Left lung (tissue), 4 donors: ENCODE measurements at regions not wholly inside any gene's neighbourhood (a gene's known extent, or its start where the extent isn't known, plus 50 kb on each side); places are given as distances from the start of the nearest gene placed in this dataset.
A peak's percentile ranks its signal among the peaks of the same experiment; 100 is the strongest.

Experiments
- ATAC-seq: fragments of 200-7000 bp; cut with Tn5 transposase; one replicate; pipeline ENCODE4 v1.9.1; 2020; ENCODE audit warnings: moderate library complexity
- DNase-seq, 4 donors: peaks; one replicate each; pipeline ENCODE4 v3.0.0-alpha.2; 2013 to 2020
- H3K27ac ChIP-seq, 2 donors: fragments of 200-600 bp; sonication (generic) in 1 of 2; one replicate each; pipeline versions ENCODE4 v1.5.0 to v1.8.0; 2020 to 2021
- H3K27me3 ChIP-seq, 2 donors: fragments of 200-600 bp; sonication (generic) in 1 of 2; one replicate each; pipeline versions ENCODE4 v1.5.0 to v1.8.0; 2020 to 2021
- H3K36me3 ChIP-seq, 2 donors: fragments of 200-600 bp; sonication (generic) in 1 of 2; one replicate each; pipeline versions ENCODE4 v1.5.0 to v1.8.0; 2020 to 2021
- H3K4me1 ChIP-seq, 2 donors: fragments of 200-600 bp; one replicate each; pipeline ENCODE4 v1.8.0; 2021
- H3K4me3 ChIP-seq, 2 donors: fragments of 200-600 bp; sonication (generic) in 1 of 2; one replicate each; pipeline versions ENCODE4 v1.5.0 to v1.8.0; 2020 to 2021; ENCODE audit warnings: mild to moderate bottlenecking in 1 of 2
- H3K9me3 ChIP-seq, 2 donors: fragments of 200-600 bp; sonication (generic) in 1 of 2; one replicate each; pipeline versions ENCODE4 v1.5.0 to v1.8.0; 2020 to 2021
- CTCF ChIP-seq, 2 donors: fragments of 200-600 bp; sonication (generic) in 1 of 2; IDR thresholded peaks; one replicate each; pipeline versions ENCODE4 v1.5.0 to v1.8.0; 2021; ENCODE audit warnings: antibody characterized with exemption in 2 of 2
- intact Hi-C, 2 donors: fragments of 100-400 bp; cut with DNase I; formaldehyde crosslinking; loops; one replicate each; pipeline versions ENCODE4 v1.11.2 to v1.14.2; 2022
- donor health status: DM: no; HTN: yes; CAD: no.
- donor health status: DM: no; HTN: no; CAD: no.

- H3K27ac ChIP-seq: no peak overlapping the region
- H3K36me3 ChIP-seq: no peaks in the 10 kb centered on the region
- peaks cover 0 to 5% of the 10 kb centered on the region in 2 donors for H3K4me1 ChIP-seq
- DNase-seq: no peak
- intact Hi-C loops: no loop called here
- no peaks in the 10 kb centered on the region for H3K9me3 ChIP-seq
- TF ChIP-seq CTCF (IDR thresholded peaks at IDR 0.05): no peak
- H3K4me3 ChIP-seq: no peak overlapping the region
- ATAC-seq: no peak
- no peaks in the 10 kb centered on the region for H3K27me3 ChIP-seq
Observed at GRCh38 chr20:40434122-40434521, 254.9 kb downstream of the MAFB start.

GRCh38 chr20:40433341-40433861, 255.6 kb downstream of the MAFB start:
- DNase-seq (no peak), ATAC-seq (no peak)
- Histone ChIP-seq H3K27ac (no peak overlapping the region), H3K9me3 (no peaks in the 10 kb centered on the region), H3K4me3 (no peak overlapping the region), H3K27me3 (no peaks in the 10 kb centered on the region), H3K36me3 (no peaks in the 10 kb centered on the region), H3K4me1 (peaks cover 0 to 5% of the 10 kb centered on the region in 2 donors)
- TF ChIP-seq CTCF (IDR thresholded peaks at IDR 0.05): no peak
- intact Hi-C loops: no loop called here

- ATAC-seq: no peak
- Histone ChIP-seq H3K27me3 (no peaks in the 10 kb centered on the region), H3K27ac (no peak overlapping the region), H3K9me3 (no peaks in the 10 kb centered on the region), H3K36me3 (no peaks in the 10 kb centered on the region), H3K4me3 (no peak overlapping the region), H3K4me1 (peaks cover 0 to 8% of the 10 kb centered on the region in 2 donors)
- TF ChIP-seq CTCF (IDR thresholded peaks at IDR 0.05): no peak
- intact Hi-C loops: no loop called here
- DNase-seq: no peak
Observed at GRCh38 chr20:40431611-40432010, 257.4 kb downstream of the MAFB start.

GRCh38 chr20:40431112-40431511, 257.9 kb downstream of the MAFB start:
- ATAC-seq: no peak
- Histone ChIP-seq H3K4me3 (no peak overlapping the region), H3K27ac (no peak overlapping the region), H3K4me1 (peaks cover 0 to 8% of the 10 kb centered on the region in 2 donors), H3K9me3 (no peaks in the 10 kb centered on the region), H3K36me3 (no peaks in the 10 kb centered on the region), H3K27me3 (no peaks in the 10 kb centered on the region)
- DNase-seq: no peak
- intact Hi-C loops: no loop called here
- TF ChIP-seq CTCF (IDR thresholded peaks at IDR 0.05): no peak

GRCh38 chr20:40427026-40427425, 262.0 kb downstream of the MAFB start:
- TF ChIP-seq CTCF (IDR thresholded peaks at IDR 0.05): no peak
- intact Hi-C loops: no loop called here
- peak overlapping the region in 1 of 2 donors; percentile 6 for H3K27ac ChIP-seq
- ATAC-seq: peak; percentile 23
- no peak overlapping the region for H3K4me3 ChIP-seq
- H3K27me3 ChIP-seq: no peaks in the 10 kb centered on the region
- no peak for DNase-seq
- no peaks in the 10 kb centered on the region for H3K9me3 ChIP-seq
- H3K4me1 ChIP-seq: peaks cover 0 to 10% of the 10 kb centered on the region in 2 donors
- no peaks in the 10 kb centered on the region for H3K36me3 ChIP-seq
